Transverse colon (tissue), 4 donors: ENCODE measurements at regions not wholly inside any gene's neighbourhood (a gene's known extent, or its start where the extent isn't known, plus 50 kb on each side); places are given as distances from the start of the nearest gene placed in this dataset.
"Not testable (repeated sequence)": the region's sequence is repeated elsewhere in the genome, so short reads cannot be mapped to it uniquely, and the experiment has no call there.

Experiments used
- DNase-seq: peaks from one replicate; pipeline ENCODE4 v3.0.0-alpha.2; 2019
- H3K27ac ChIP-seq, 4 donors: fragments of 200-600 bp; sonication (generic); 2 replicates each; pipeline ENCODE4 v1.5.1; 2016 to 2018; ENCODE audit warnings: inconsistent platforms in 4 of 4
- H3K27me3 ChIP-seq: fragments of 200-600 bp; sonication (generic); 2 replicates; pipeline ENCODE4 v1.5.1; 2017; ENCODE audit warnings: inconsistent platforms
- H3K36me3 ChIP-seq, 4 donors: fragments of 200-600 bp; sonication (generic); 2 replicates each; pipeline ENCODE4 v1.5.1; 2017 to 2019; ENCODE audit warnings: inconsistent platforms in 4 of 4
- H3K4me1 ChIP-seq, 4 donors: fragments of 200-600 bp; sonication (generic); 2 replicates each; pipeline ENCODE4 v1.5.1; 2017 to 2020; ENCODE audit warnings: inconsistent platforms in 4 of 4
- H3K4me3 ChIP-seq, 4 donors: fragments of 200-600 bp; sonication (generic); 1 replicate in 1 of 4; 2 replicates in 3 of 4; pipeline versions ENCODE4 v1.5.1 to v1.6.1; 2017 to 2019; ENCODE audit warnings: inconsistent platforms in 4 of 4
- H3K9me3 ChIP-seq, 2 donors: fragments of 200-600 bp; sonication (generic); 2 replicates each; pipeline ENCODE4 v1.5.1; 2017 to 2019; ENCODE audit warnings: inconsistent platforms in 2 of 2
- CTCF ChIP-seq, 5 experiments: fragments of 200-600 bp in 3 of 5; fragments of 450-650 bp in 2 of 5; sonication (generic) in 3 of 5; IDR thresholded peaks; 1 replicate in 2 of 5; 2 replicates in 3 of 5; pipeline ENCODE4 v1.5.1; 2016 to 2017; ENCODE audit warnings: antibody characterized with exemption in 5 of 5, inconsistent platforms in 3 of 5, mild to moderate bottlenecking in 2 of 5, moderate library complexity in 1 of 5
- EP300 ChIP-seq: sonication (generic); formaldehyde crosslinking; IDR thresholded peaks from one replicate; pipeline ENCODE4 v1.6.1; 2017; ENCODE audit warnings: antibody characterized with exemption, low read depth
- POLR2A ChIP-seq: fragments of 450-650 bp; IDR thresholded peaks from one replicate; pipeline ENCODE4 v1.6.1; 2016; ENCODE audit warnings: antibody characterized with exemption, mild to moderate bottlenecking, moderate library complexity
- POLR2AphosphoS5 ChIP-seq, 3 donors: sonication (generic); formaldehyde crosslinking; IDR thresholded peaks; one replicate each; pipeline ENCODE4 v1.6.1; 2016; ENCODE audit warnings: antibody characterized with exemption in 3 of 3
- WGBS, 2 donors: methylation state at CpG; one replicate each; pipeline ENCODE4 v1.1.5; 2018; ENCODE audit warnings: low coverage in 1 of 2; 5-methylcytosine and 5-hydroxymethylcytosine counted together
- in situ Hi-C, 4 donors: fragments of 200-750 bp; cut with MboI; loops; one replicate each; pipeline versions ENCODE4 v1.15.0 to v1.15.1; 2017; ENCODE audit warnings: low sequenced_read_pairs in 3 of 4, low pct_ligation_motif_present in 1 of 4, low pct_unique_long_range_greater_than_20kb in 1 of 4
- intact Hi-C: fragments of 100-400 bp; cut with DNase I; formaldehyde crosslinking; loops from one replicate; pipeline ENCODE4 v1.15.1; 2023; ENCODE audit warnings: low total_unique reads

GRCh38 chr4:177519481-177520260 is 77.4 kb upstream of the AGA start:
- intact Hi-C loops = no loop called here
- Histone ChIP-seq H3K36me3 (no peaks in the 10 kb centered on the region), H3K4me3 (no peak overlapping the region), H3K27ac (no peak overlapping the region), H3K4me1 (no peaks in the 10 kb centered on the region), H3K27me3 (no peaks in the 10 kb centered on the region), H3K9me3 (no peaks in the 10 kb centered on the region)
- in situ Hi-C loops = no loop called here
- DNase-seq = no peak
- TF ChIP-seq CTCF (IDR thresholded peaks at IDR 0.05) (no peak), EP300 (no peak), POLR2AphosphoS5 (IDR thresholded peaks at IDR 0.05) (no peak), POLR2A (no peak)
- 77 to 90% methylated on average over 6 to 7 of the region's 7 CpGs for WGBS, 2 donors

GRCh38 chr4:177528620-177529019 is 86.4 kb upstream of the AGA start:
- Histone ChIP-seq H3K36me3 (no peaks in the 10 kb centered on the region), H3K4me3 (no peak overlapping the region), H3K9me3 (no peaks in the 10 kb centered on the region), H3K27ac (no peak overlapping the region), H3K27me3 (no peaks in the 10 kb centered on the region), H3K4me1 (no peaks in the 10 kb centered on the region)
- WGBS, 2 donors = 86 to 100% methylated on average over 3 to 5 of the region's 5 CpGs
- intact Hi-C loops (no loop called here), in situ Hi-C loops (no loop called here)
- no peak for DNase-seq
- TF ChIP-seq POLR2A = no peak
- TF ChIP-seq EP300 = no peak
- TF ChIP-seq POLR2AphosphoS5 (IDR thresholded peaks at IDR 0.05) = no peak
- no peak for TF ChIP-seq CTCF (IDR thresholded peaks at IDR 0.05)

GRCh38 chr4:177530561-177530960 is 88.3 kb upstream of the AGA start:
- no peaks in the 10 kb centered on the region for H3K36me3 ChIP-seq
- TF ChIP-seq POLR2A (no peak), EP300 (no peak), CTCF (IDR thresholded peaks at IDR 0.05) (no peak), POLR2AphosphoS5 (IDR thresholded peaks at IDR 0.05) (no peak)
- no peak overlapping the region for H3K27ac ChIP-seq
- no peaks in the 10 kb centered on the region for H3K27me3 ChIP-seq
- in situ Hi-C loops = no loop called here
- intact Hi-C loops = no loop called here
- H3K4me1 ChIP-seq = no peaks in the 10 kb centered on the region
- DNase-seq = no peak
- H3K9me3 ChIP-seq = no peaks in the 10 kb centered on the region
- no peak overlapping the region for H3K4me3 ChIP-seq
- 83 to 100% methylated on average over 1 of the region's 1 CpG for WGBS, 2 donors

GRCh38 chr4:177532358-177532757 is 90.1 kb upstream of the AGA start:
- Histone ChIP-seq H3K36me3 (no peaks in the 10 kb centered on the region), H3K4me1 (no peaks in the 10 kb centered on the region), H3K27me3 (no peaks in the 10 kb centered on the region), H3K27ac (no peak overlapping the region), H3K4me3 (no peak overlapping the region), H3K9me3 (no peaks in the 10 kb centered on the region)
- intact Hi-C loops = no loop called here
- 55 to 65% methylated on average over 2 of the region's 2 CpGs for WGBS, 2 donors
- TF ChIP-seq POLR2AphosphoS5 (IDR thresholded peaks at IDR 0.05) = no peak
- TF ChIP-seq EP300 = no peak
- TF ChIP-seq CTCF (IDR thresholded peaks at IDR 0.05) = no peak
- no peak for DNase-seq
- in situ Hi-C loops = no loop called here

- intact Hi-C loops, in situ Hi-C loops, H3K27ac ChIP-seq, H3K4me3 ChIP-seq, H3K27me3 ChIP-seq, DNase-seq, H3K9me3 ChIP-seq, H3K4me1 ChIP-seq, H3K36me3 ChIP-seq: not testable (repeated sequence)
- WGBS, 2 donors = 61 to 83% methylated on average over 2 to 3 of the region's 3 CpGs
Observed at GRCh38 chr4:177534841-177535240, 92.6 kb upstream of the AGA start.
